Hepatocyte (in vitro differentiated cells): ENCODE measurements at regions not wholly inside any gene's neighbourhood (a gene's known extent, or its start where the extent isn't known, plus 50 kb on each side); places are given as distances from the start of the nearest gene placed in this dataset.

Experiments used
- CTCF ChIP-seq: fragments of 200-600 bp; sonication (generic); IDR thresholded peaks from 2 replicates; pipeline ENCODE4 v1.5.1; 2016; ENCODE audit warnings: antibody characterized with exemption, mild to moderate bottlenecking; ENCODE audit not compliant: poor library complexity
- EZH2 ChIP-seq: fragments of 200-600 bp; sonication (generic); IDR thresholded peaks from 2 replicates; pipeline ENCODE4 v1.6.1; 2016; ENCODE audit warnings: antibody characterized with exemption, mild to moderate bottlenecking, borderline replicate concordance
- EZH2phosphoT487 ChIP-seq: fragments of 200-600 bp; sonication (generic); IDR thresholded peaks from one replicate; pipeline ENCODE4 v1.6.1; 2018; ENCODE audit warnings: antibody characterized with exemption, mild to moderate bottlenecking, low read depth, moderate library complexity; ENCODE audit not compliant: unreplicated experiment, severe bottlenecking

GRCh38 chr4:159735281-159736207, 632.7 kb downstream of the RAPGEF2 start:
- TF ChIP-seq CTCF (no peak), EZH2 (no peak), EZH2phosphoT487 (no peak)
